HCT116 (cell line): ENCODE measurements at regions not wholly inside any gene's neighbourhood (a gene's known extent, or its start where the extent isn't known, plus 50 kb on each side); places are given as distances from the start of the nearest gene placed in this dataset.

Source experiments
- ATAC-seq: fragments of 200-7000 bp; cut with Tn5 transposase; 2 replicates; pipeline ENCODE4 v1.9.1; 2020; ENCODE audit warnings: mild to moderate bottlenecking, moderate library complexity
- BruUV-seq: library from RNA; stranded (reverse); fragments of 400-500 nt; replicated peaks from 2 replicates; lab custom pipeline; 2021; lab: Mats Ljungman, UMichigan
- CTCF ChIA-PET: fragments of 300-600 bp; sonication (Branson Sonifier 250); formaldehyde crosslinking; loops from one replicate; lab custom pipeline; 2021; ENCODE audit warnings: antibody characterized with exemption; lab: Charles Lee
- POLR2A ChIA-PET: fragments of 300-600, 350-600 bp; sonication (Branson Sonifier 250); formaldehyde crosslinking; loops from one replicate; lab custom pipeline; 2021; ENCODE audit warnings: antibody characterized with exemption; lab: Charles Lee
- RAD21 ChIA-PET, 2 experiments: fragments of 300-600 bp; sonication (Branson Sonifier 250); formaldehyde crosslinking; loops; one replicate each; lab custom pipeline; 2023; ENCODE audit warnings: low total read pairs in 2 of 2; ENCODE audit not compliant: uncharacterized antibody in 2 of 2, unreplicated experiment in 2 of 2, low non-redundant PET in 1 of 2; lab: Charles Lee
- DNase-seq: peaks from one replicate; pipeline ENCODE4 v3.0.0-alpha.2; 2010; ENCODE audit warnings: low read depth, low spot score
- H2AFZ ChIP-seq: fragments of 200-600 bp; shearing (Covaris generic), sonication (generic); 2 replicates; pipeline ENCODE4 v1.6.1; 2017; ENCODE audit warnings: low read depth, mixed run types, mixed read lengths, antibody characterized with exemption, low read length; ENCODE audit not compliant: poor library complexity, severe bottlenecking
- H3K27ac ChIP-seq: 2 replicates; pipeline ENCODE4 v1.5.1; 2012; ENCODE audit warnings: low read depth, low read length
- H3K27me3 ChIP-seq: fragments of 200-600 bp; sonication (generic); 2 replicates; pipeline ENCODE4 v1.6.1; 2016; ENCODE audit warnings: mixed run types, low read length, mixed read lengths; ENCODE audit not compliant: insufficient read depth
- H3K36me3 ChIP-seq, 2 experiments: fragments of 200-500 bp in 1 of 2; fragments of 200-600 bp in 1 of 2; sonication (Bioruptor generic) in 1 of 2; sonication (generic) in 1 of 2; 2 replicates each; pipeline versions ENCODE4 v1.5.1 to v1.6.1; 2014 to 2016; ENCODE audit warnings: low read length in 2 of 2, inconsistent platforms in 1 of 2, mixed read lengths in 1 of 2, mixed run types in 1 of 2; ENCODE audit not compliant: insufficient read depth in 2 of 2, control insufficient read depth in 1 of 2
- H3K4me1 ChIP-seq, 2 experiments: fragments of 200-600 bp in 1 of 2; sonication (generic) in 1 of 2; 2 replicates each; pipeline versions ENCODE4 v1.5.1 to v1.6.1; 2012 to 2017; ENCODE audit warnings: low read length in 2 of 2, inconsistent platforms in 1 of 2, mild to moderate bottlenecking in 1 of 2, mixed read lengths in 1 of 2, mixed run types in 1 of 2, moderate library complexity in 1 of 2; ENCODE audit not compliant: insufficient read depth in 2 of 2, control insufficient read depth in 1 of 2
- H3K4me2 ChIP-seq: fragments of 200-600 bp; sonication (generic); 2 replicates; pipeline ENCODE4 v1.6.1; 2017; ENCODE audit warnings: mixed run types, low read length, mixed read lengths
- H3K4me3 ChIP-seq, 2 experiments: fragments of 200-600 bp in 1 of 2; sonication (generic) in 1 of 2; replicated peaks in 1 of 2; 2 replicates each; pipeline ENCODE4 v1.5.1; 2011 to 2016; ENCODE audit warnings: low read length in 2 of 2, control low read depth in 1 of 2, low read depth in 1 of 2, mild to moderate bottlenecking in 1 of 2, mixed read lengths in 1 of 2, mixed run types in 1 of 2
- H3K79me2 ChIP-seq: fragments of 200-600 bp; sonication (generic); 2 replicates; pipeline ENCODE4 v1.6.1; 2017; ENCODE audit warnings: mild to moderate bottlenecking, mixed run types, low read length, moderate library complexity, mixed read lengths; ENCODE audit not compliant: insufficient read depth
- H3K9ac ChIP-seq: fragments of 200-600 bp; sonication (generic); 2 replicates; pipeline ENCODE4 v1.6.1; 2016; ENCODE audit warnings: low read length, mixed read lengths
- H3K9me2 ChIP-seq: fragments of 200-600 bp; sonication (generic), shearing (Covaris generic); 2 replicates; pipeline ENCODE4 v1.6.1; 2017; ENCODE audit warnings: mixed run types, mild to moderate bottlenecking, moderate library complexity; ENCODE audit not compliant: insufficient read depth
- H3K9me3 ChIP-seq, 2 experiments: fragments of 200-500 bp in 1 of 2; fragments of 200-600 bp in 1 of 2; sonication (Bioruptor generic) in 1 of 2; sonication (generic) in 1 of 2; 2 replicates each; pipeline ENCODE4 v1.6.1; 2014 to 2017; ENCODE audit warnings: low read length in 2 of 2, mixed read lengths in 2 of 2, inconsistent platforms in 1 of 2, low read depth in 1 of 2, mild to moderate bottlenecking in 1 of 2, mixed run types in 1 of 2, moderate library complexity in 1 of 2; ENCODE audit not compliant: control insufficient read depth in 1 of 2, insufficient read depth in 1 of 2
- H4K20me1 ChIP-seq: fragments of 200-600 bp; sonication (generic), shearing (Covaris generic); 2 replicates; pipeline ENCODE4 v1.6.1; 2017; ENCODE audit warnings: mixed run types, mild to moderate bottlenecking, moderate library complexity; ENCODE audit not compliant: insufficient read depth
- ATF3 ChIP-seq: IDR thresholded peaks from 2 replicates; pipeline ENCODE4 v1.6.1; 2012
- CEBPB ChIP-seq: IDR thresholded peaks from 2 replicates; pipeline ENCODE4 v1.6.1; 2012; ENCODE audit warnings: low read depth
- EGR1 ChIP-seq: IDR thresholded peaks from 2 replicates; pipeline ENCODE4 v1.6.1; 2012; ENCODE audit warnings: low read depth
- EZH2 ChIP-seq: fragments of 200-600 bp; sonication (generic); IDR thresholded peaks from 2 replicates; pipeline ENCODE4 v1.6.1; 2017; ENCODE audit warnings: antibody characterized with exemption, mixed run types
- FOSL1 ChIP-seq: IDR thresholded peaks from 2 replicates; pipeline ENCODE4 v1.6.1; 2012; ENCODE audit warnings: low read depth
- POLR2A ChIP-seq: IDR thresholded peaks from 2 replicates; pipeline ENCODE4 v1.7.0; 2011; ENCODE audit warnings: borderline replicate concordance; ENCODE audit not compliant: insufficient read depth, insufficient read length; ENCODE audit errors: extremely low read depth
- RAD21 ChIP-seq: IDR thresholded peaks from 2 replicates; pipeline ENCODE4 v1.6.1; 2012; ENCODE audit warnings: low read depth, mild to moderate bottlenecking
- SIN3A ChIP-seq: IDR thresholded peaks from 2 replicates; pipeline ENCODE4 v1.6.1; 2012; ENCODE audit warnings: low read depth
- SP1 ChIP-seq: IDR thresholded peaks from 2 replicates; pipeline ENCODE4 v1.6.1; 2012; ENCODE audit warnings: low read depth
- SRF ChIP-seq: IDR thresholded peaks from 2 replicates; pipeline ENCODE4 v1.6.1; 2012; ENCODE audit warnings: low read depth
- YY1 ChIP-seq: IDR thresholded peaks from 2 replicates; pipeline ENCODE4 v1.6.1; 2011; ENCODE audit warnings: low read length, low read depth, moderate library complexity, mild to moderate bottlenecking; ENCODE audit not compliant: insufficient replicate concordance; ENCODE audit errors: extremely low read depth
- ZNF274 ChIP-seq: fragments of 200-500 bp; sonication (Bioruptor generic); IDR thresholded peaks from 2 replicates; pipeline ENCODE4 v1.6.1; 2014; ENCODE audit warnings: mild to moderate bottlenecking, low read depth, low read length, inconsistent platforms
- intact Hi-C: fragments of 100-400 bp; cut with micrococcal nuclease; formaldehyde crosslinking; loops from 2 replicates; pipeline ENCODE4 v1.10.0; 2022
- TF ChIP-seq, protein P1 (sequence below): IDR thresholded peaks from 2 replicates; pipeline ENCODE4 v1.6.1; 2011; ENCODE audit warnings: mild to moderate bottlenecking, low read length, moderate library complexity; ENCODE audit not compliant: insufficient replicate concordance; ENCODE audit errors: extremely low read depth
- TF ChIP-seq, protein P2 (sequence below): IDR thresholded peaks from 2 replicates; pipeline ENCODE4 v1.6.1; 2012
- TF ChIP-seq, protein P3 (sequence below): IDR thresholded peaks from 2 replicates; pipeline ENCODE4 v1.6.1; 2012; ENCODE audit warnings: low read depth

DNA sequence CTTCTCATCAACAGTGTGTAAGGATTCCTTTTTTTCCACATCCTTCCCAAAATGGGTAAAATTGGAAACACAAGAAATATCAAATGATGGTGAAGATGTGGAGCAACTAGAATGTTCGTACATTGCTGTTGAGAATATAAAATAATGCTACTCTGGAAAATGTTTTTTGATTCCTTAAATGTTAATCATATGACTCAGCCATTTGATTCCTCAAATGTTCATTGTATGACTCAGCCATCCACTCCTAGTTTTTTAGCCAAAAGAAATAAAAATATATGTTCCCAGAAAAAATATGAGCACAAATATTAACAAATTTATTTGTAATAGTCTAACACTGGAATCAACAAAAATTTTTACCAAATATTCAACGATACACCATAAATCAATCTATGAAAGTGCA lies 1108.6 kb downstream of the LRFN5 start:
- no peak overlapping the region for H2AFZ ChIP-seq
- H3K27me3 ChIP-seq, result no peaks in the 10 kb centered on the region
- H3K9me2 ChIP-seq, result no peaks in the 10 kb centered on the region
- H3K79me2 ChIP-seq, result no peaks in the 10 kb centered on the region
- no peaks in the 10 kb centered on the region for H3K36me3 ChIP-seq
- no peak overlapping the region for H3K4me3 ChIP-seq
- BruUV-seq, result no TSS peak
- no peak overlapping the region for H3K9ac ChIP-seq
- no peak overlapping the region for H3K27ac ChIP-seq
- no peaks in the 10 kb centered on the region for H4K20me1 ChIP-seq
- H3K4me1 ChIP-seq, result 0 out of 4 replicates have a peak, but pooled peaks cover 0 to 4% of the 10 kb centered on the region in 2 experiments
- RAD21 ChIA-PET, result no interaction called here
- POLR2A ChIA-PET, result no interaction called here
- CTCF ChIA-PET, result no interaction called here
- no peaks in the 10 kb centered on the region for H3K9me3 ChIP-seq
- no peak for TF ChIP-seq SP1
- TF ChIP-seq, protein P1, sequence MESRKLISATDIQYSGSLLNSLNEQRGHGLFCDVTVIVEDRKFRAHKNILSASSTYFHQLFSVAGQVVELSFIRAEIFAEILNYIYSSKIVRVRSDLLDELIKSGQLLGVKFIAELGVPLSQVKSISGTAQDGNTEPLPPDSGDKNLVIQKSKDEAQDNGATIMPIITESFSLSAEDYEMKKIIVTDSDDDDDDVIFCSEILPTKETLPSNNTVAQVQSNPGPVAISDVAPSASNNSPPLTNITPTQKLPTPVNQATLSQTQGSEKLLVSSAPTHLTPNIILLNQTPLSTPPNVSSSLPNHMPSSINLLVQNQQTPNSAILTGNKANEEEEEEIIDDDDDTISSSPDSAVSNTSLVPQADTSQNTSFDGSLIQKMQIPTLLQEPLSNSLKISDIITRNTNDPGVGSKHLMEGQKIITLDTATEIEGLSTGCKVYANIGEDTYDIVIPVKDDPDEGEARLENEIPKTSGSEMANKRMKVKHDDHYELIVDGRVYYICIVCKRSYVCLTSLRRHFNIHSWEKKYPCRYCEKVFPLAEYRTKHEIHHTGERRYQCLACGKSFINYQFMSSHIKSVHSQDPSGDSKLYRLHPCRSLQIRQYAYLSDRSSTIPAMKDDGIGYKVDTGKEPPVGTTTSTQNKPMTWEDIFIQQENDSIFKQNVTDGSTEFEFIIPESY, result no peak
- TF ChIP-seq FOSL1, result no peak
- TF ChIP-seq, protein P2, sequence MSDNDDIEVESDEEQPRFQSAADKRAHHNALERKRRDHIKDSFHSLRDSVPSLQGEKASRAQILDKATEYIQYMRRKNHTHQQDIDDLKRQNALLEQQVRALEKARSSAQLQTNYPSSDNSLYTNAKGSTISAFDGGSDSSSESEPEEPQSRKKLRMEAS, result no peak
- no peak for TF ChIP-seq RAD21
- TF ChIP-seq ZNF274, result no peak
- TF ChIP-seq, protein P3, sequence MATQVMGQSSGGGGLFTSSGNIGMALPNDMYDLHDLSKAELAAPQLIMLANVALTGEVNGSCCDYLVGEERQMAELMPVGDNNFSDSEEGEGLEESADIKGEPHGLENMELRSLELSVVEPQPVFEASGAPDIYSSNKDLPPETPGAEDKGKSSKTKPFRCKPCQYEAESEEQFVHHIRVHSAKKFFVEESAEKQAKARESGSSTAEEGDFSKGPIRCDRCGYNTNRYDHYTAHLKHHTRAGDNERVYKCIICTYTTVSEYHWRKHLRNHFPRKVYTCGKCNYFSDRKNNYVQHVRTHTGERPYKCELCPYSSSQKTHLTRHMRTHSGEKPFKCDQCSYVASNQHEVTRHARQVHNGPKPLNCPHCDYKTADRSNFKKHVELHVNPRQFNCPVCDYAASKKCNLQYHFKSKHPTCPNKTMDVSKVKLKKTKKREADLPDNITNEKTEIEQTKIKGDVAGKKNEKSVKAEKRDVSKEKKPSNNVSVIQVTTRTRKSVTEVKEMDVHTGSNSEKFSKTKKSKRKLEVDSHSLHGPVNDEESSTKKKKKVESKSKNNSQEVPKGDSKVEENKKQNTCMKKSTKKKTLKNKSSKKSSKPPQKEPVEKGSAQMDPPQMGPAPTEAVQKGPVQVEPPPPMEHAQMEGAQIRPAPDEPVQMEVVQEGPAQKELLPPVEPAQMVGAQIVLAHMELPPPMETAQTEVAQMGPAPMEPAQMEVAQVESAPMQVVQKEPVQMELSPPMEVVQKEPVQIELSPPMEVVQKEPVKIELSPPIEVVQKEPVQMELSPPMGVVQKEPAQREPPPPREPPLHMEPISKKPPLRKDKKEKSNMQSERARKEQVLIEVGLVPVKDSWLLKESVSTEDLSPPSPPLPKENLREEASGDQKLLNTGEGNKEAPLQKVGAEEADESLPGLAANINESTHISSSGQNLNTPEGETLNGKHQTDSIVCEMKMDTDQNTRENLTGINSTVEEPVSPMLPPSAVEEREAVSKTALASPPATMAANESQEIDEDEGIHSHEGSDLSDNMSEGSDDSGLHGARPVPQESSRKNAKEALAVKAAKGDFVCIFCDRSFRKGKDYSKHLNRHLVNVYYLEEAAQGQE, result no peak
- no peak for TF ChIP-seq CEBPB
- TF ChIP-seq SRF, result no peak
- TF ChIP-seq SIN3A, result no peak
- no peak for TF ChIP-seq YY1
- TF ChIP-seq ATF3, result no peak
- no peak for TF ChIP-seq EZH2
- TF ChIP-seq POLR2A, result no peak
- TF ChIP-seq EGR1, result no peak
- no peak overlapping the region for H3K4me2 ChIP-seq
- intact Hi-C loops, result no loop called here
- no peak for DNase-seq
- no peak for ATAC-seq
